K562 (cell line): ENCODE measurements at regions not wholly inside any gene's neighbourhood (a gene's known extent, or its start where the extent isn't known, plus 50 kb on each side); places are given as distances from the start of the nearest gene placed in this dataset.

Source experiments
- ATAC-seq: fragments of 200-7000 bp; cut with Tn5 transposase; 3 replicates; pipeline ENCODE4 v1.9.1; 2020; ENCODE audit warnings: moderate library complexity
- BruUV-seq: library from RNA; stranded (reverse); fragments of 400-500 nt; replicated peaks from 2 replicates; lab custom pipeline; 2021; lab: Mats Ljungman, UMichigan
- CTCF ChIA-PET: fragments of 300-600 bp; formaldehyde crosslinking; extraction: SDS; loops from one replicate; lab custom pipeline; 2021; ENCODE audit warnings: low intra/inter-chr PET ratio; lab: Yijun Ruan, JAX
- POLR2A ChIA-PET: fragments of 300-600, 350-650 bp; sonication (Branson Sonifier 250); formaldehyde crosslinking; extraction: SDS; loops from one replicate; lab custom pipeline; 2021; ENCODE audit warnings: antibody characterized with exemption, inconsistent platforms; lab: Yijun Ruan, JAX
- DNase-seq, 4 experiments: peaks; one replicate each; pipeline versions ENCODE4 v3.0.0 to v3.0.0-alpha.2; 2011 to 2018; ENCODE audit warnings: low spot score in 3 of 4, mixed read lengths in 3 of 4; ENCODE audit errors: extremely low read depth in 1 of 4
- FAIRE-seq: peaks from 2 replicates; lab custom pipeline; 2011; peaks lifted over from hg19 to GRCh38; lab: Jason Lieb, UNC
- H2AFZ ChIP-seq: 2 replicates; pipeline ENCODE4 v1.6.0; 2011; ENCODE audit warnings: low read depth, low read length, control low read depth, inconsistent platforms
- H3K27ac ChIP-seq: fragments of 200-600 bp; 3 replicates; pipeline ENCODE4 v1.8.0; 2011; ENCODE audit warnings: low read depth, mild to moderate bottlenecking, control low read depth, inconsistent platforms, low read length, moderate library complexity, mixed read lengths; ENCODE audit errors: extremely low read depth
- H3K27me3 ChIP-seq, 2 experiments: fragments of 300-600 bp in 1 of 2; 2 replicates in 1 of 2; 3 replicates in 1 of 2; pipeline versions ENCODE4 v1.6.0 to v1.8.0; 2011; ENCODE audit warnings: inconsistent platforms in 2 of 2, low read length in 2 of 2, mild to moderate bottlenecking in 1 of 2, mixed read lengths in 1 of 2, moderate library complexity in 1 of 2; ENCODE audit not compliant: control insufficient read depth in 2 of 2, insufficient read depth in 2 of 2
- H3K36me3 ChIP-seq: fragments of 300-600 bp; 3 replicates; pipeline ENCODE4 v1.8.0; 2011; ENCODE audit warnings: mild to moderate bottlenecking, low read length, inconsistent platforms; ENCODE audit not compliant: control insufficient read depth, insufficient read depth
- H3K4me1 ChIP-seq, 2 experiments: fragments of 200-600 bp in 1 of 2; replicated peaks in 1 of 2; 2 replicates in 1 of 2; 3 replicates in 1 of 2; pipeline versions ENCODE4 v1.5.1 to v1.8.0; 2011; ENCODE audit warnings: inconsistent platforms in 2 of 2, low read length in 2 of 2, mild to moderate bottlenecking in 1 of 2, mixed read lengths in 1 of 2, moderate library complexity in 1 of 2; ENCODE audit not compliant: control insufficient read depth in 2 of 2, insufficient read depth in 2 of 2
- H3K4me2 ChIP-seq: 2 replicates; pipeline ENCODE4 v1.6.1; 2011; ENCODE audit warnings: low read length, control low read depth, inconsistent platforms, mixed read lengths; ENCODE audit not compliant: insufficient read depth
- H3K4me3 ChIP-seq: fragments of 200-600 bp; sonication (generic), shearing (Covaris generic); 2 replicates; pipeline ENCODE4 v1.5.1; 2016; ENCODE audit warnings: control low read depth, inconsistent platforms
- H3K79me2 ChIP-seq: fragments of 200-600 bp; 3 replicates; pipeline ENCODE4 v1.8.0; 2011; ENCODE audit warnings: low read length, inconsistent platforms; ENCODE audit not compliant: control insufficient read depth, insufficient read depth
- H3K9ac ChIP-seq, 2 experiments: 2 replicates each; pipeline versions ENCODE4 v1.6.0 to v1.6.1; 2011; ENCODE audit warnings: low read depth in 2 of 2, low read length in 2 of 2, control low read depth in 1 of 2, inconsistent platforms in 1 of 2, mild to moderate bottlenecking in 1 of 2, mixed read lengths in 1 of 2; ENCODE audit not compliant: insufficient read depth in 1 of 2
- H3K9me1 ChIP-seq: one replicate; pipeline ENCODE4 v1.6.0; 2011; ENCODE audit warnings: inconsistent platforms, mild to moderate bottlenecking, low read length, moderate library complexity; ENCODE audit not compliant: control insufficient read depth, insufficient read depth
- H3K9me3 ChIP-seq: replicated peaks from 2 replicates; pipeline ENCODE4 v1.5.1; 2011; ENCODE audit warnings: low read depth, low read length, inconsistent platforms; ENCODE audit not compliant: control insufficient read depth, insufficient read depth
- H4K20me1 ChIP-seq: replicated peaks from 2 replicates; pipeline ENCODE4 v1.6.1; 2011; ENCODE audit warnings: low read length, inconsistent platforms, mixed read lengths; ENCODE audit not compliant: control insufficient read depth, insufficient read depth
- ASH1L ChIP-seq: fragments of 450-650 bp; IDR thresholded peaks from 2 replicates; pipeline ENCODE4 v1.6.1; 2018; ENCODE audit warnings: borderline replicate concordance, mild to moderate bottlenecking, low read depth; ENCODE audit not compliant: partially characterized antibody
- NFIX ChIP-seq: fragments of 250-450 bp; sonication (Bioruptor Pico); IDR thresholded peaks from 2 replicates; pipeline ENCODE4 v1.4.0; 2020; ENCODE audit warnings: low read depth, mild to moderate bottlenecking, moderate library complexity
- NR0B1 ChIP-seq: fragments of 450-650 bp; IDR thresholded peaks from one replicate; pipeline ENCODE4 v1.6.1; 2018; ENCODE audit warnings: mild to moderate bottlenecking, moderate library complexity; ENCODE audit not compliant: partially characterized antibody
- ZNF12 ChIP-seq: sonication (generic); formaldehyde crosslinking; IDR thresholded peaks from 2 replicates; pipeline ENCODE4 v1.4.0; 2020; ENCODE audit warnings: mild to moderate bottlenecking, missing genetic modification reagents
- ZNF253 ChIP-seq: fragments of 250-450 bp; sonication (Bioruptor Pico); conservative IDR thresholded peaks from 2 replicates; pipeline ENCODE4 v1.6.1; 2021; ENCODE audit warnings: mild to moderate bottlenecking
- WGBS: fragments of 100-300 bp; shearing (Covaris generic); methylation state at CpG from one replicate; pipeline ENCODE4 v1.1.6; 2016; ENCODE audit warnings: low coverage, mixed read lengths; ENCODE audit not compliant: insufficient coverage; ENCODE audit errors: missing lambda C conversion rate; 5-methylcytosine and 5-hydroxymethylcytosine counted together
- in situ Hi-C: fragments of 300-500 bp; cut with MboI; formaldehyde crosslinking; loops from 4 replicates; pipeline ENCODE4 v1.15.0; 2018; ENCODE audit warnings: inconsistent platforms, mixed read lengths
- intact Hi-C: fragments of 100-400 bp; cut with micrococcal nuclease; formaldehyde crosslinking; loops from 2 replicates; pipeline ENCODE4 v1.14.2; 2022

- no peak for TF ChIP-seq ASH1L
Observed at GRCh38 chr14:39781466-39781865, 349.2 kb upstream of the FBXO33 start (continued).

- no peak for TF ChIP-seq ZNF253 (CRISPR knock-in tag)
- no peak for TF ChIP-seq NFIX (CRISPR knock-in tag)
- TF ChIP-seq NR0B1: no peak
- TF ChIP-seq ZNF12 (CRISPR knock-in tag): no peak
- TF ChIP-seq, all 486 proteins: peak for 0
- Histone ChIP-seq H3K36me3 (no peaks in the 10 kb centered on the region), H3K27me3 (no peaks in the 10 kb centered on the region), H4K20me1 (no peaks in the 10 kb centered on the region), H3K27ac (no peak overlapping the region), H3K9me1 (no peaks in the 10 kb centered on the region), H3K4me1 (no peaks in the 10 kb centered on the region), H3K9ac (no peak overlapping the region), H3K79me2 (no peaks in the 10 kb centered on the region), H3K9me3 (no peaks in the 10 kb centered on the region), H3K4me3 (no peak overlapping the region), H3K4me2 (no peak overlapping the region), H2AFZ (no peak overlapping the region)
- DNase-seq: no peak
- 0% methylated on average over 2 of the region's 2 CpGs for WGBS
- no peak for ATAC-seq
- ChIA-PET CTCF (no interaction called here), POLR2A (no interaction called here)
- in situ Hi-C loops: no loop called here
- no peak for FAIRE-seq
- intact Hi-C loops: no loop called here
- no TSS peak for BruUV-seq
Observed at GRCh38 chr14:39773387-39774126, 341.3 kb upstream of the FBXO33 start.
